ENCODE measurements at regions not wholly inside any gene's neighbourhood (a gene's known extent, or its start where the extent isn't known, plus 50 kb on each side); places are given as distances from the start of the nearest gene placed in this dataset.

GRCh38 chr3:107294117-107294516, 83.1 kb upstream of the CCDC54 start:
- Histone ChIP-seq H3K9me3 (peaks cover 0 to 8% (median 2%) of the 10 kb centered on the region in 4 donors), H3K4me1 (no peaks in the 10 kb centered on the region), H3K27ac (no peak overlapping the region), H3K4me3 (no peak overlapping the region), H3K36me3 (no peaks in the 10 kb centered on the region), H3K27me3 (no peaks in the 10 kb centered on the region)
- TF ChIP-seq EP300 (IDR thresholded peaks at IDR 0.05) (no peak), POLR2AphosphoS5 (IDR thresholded peaks at IDR 0.05) (no peak)
- TF ChIP-seq, protein P1, sequence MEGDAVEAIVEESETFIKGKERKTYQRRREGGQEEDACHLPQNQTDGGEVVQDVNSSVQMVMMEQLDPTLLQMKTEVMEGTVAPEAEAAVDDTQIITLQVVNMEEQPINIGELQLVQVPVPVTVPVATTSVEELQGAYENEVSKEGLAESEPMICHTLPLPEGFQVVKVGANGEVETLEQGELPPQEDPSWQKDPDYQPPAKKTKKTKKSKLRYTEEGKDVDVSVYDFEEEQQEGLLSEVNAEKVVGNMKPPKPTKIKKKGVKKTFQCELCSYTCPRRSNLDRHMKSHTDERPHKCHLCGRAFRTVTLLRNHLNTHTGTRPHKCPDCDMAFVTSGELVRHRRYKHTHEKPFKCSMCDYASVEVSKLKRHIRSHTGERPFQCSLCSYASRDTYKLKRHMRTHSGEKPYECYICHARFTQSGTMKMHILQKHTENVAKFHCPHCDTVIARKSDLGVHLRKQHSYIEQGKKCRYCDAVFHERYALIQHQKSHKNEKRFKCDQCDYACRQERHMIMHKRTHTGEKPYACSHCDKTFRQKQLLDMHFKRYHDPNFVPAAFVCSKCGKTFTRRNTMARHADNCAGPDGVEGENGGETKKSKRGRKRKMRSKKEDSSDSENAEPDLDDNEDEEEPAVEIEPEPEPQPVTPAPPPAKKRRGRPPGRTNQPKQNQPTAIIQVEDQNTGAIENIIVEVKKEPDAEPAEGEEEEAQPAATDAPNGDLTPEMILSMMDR (IDR thresholded peaks at IDR 0.05) = no peak
- no peak for ATAC-seq (ENCODE audit: low FRiP score in 2 of 2)
- 72 to 74% methylated on average over 1 of the region's 1 CpG for WGBS, 2 donors
- no peak for DNase-seq

GRCh38 chr3:107297597-107297996, 79.6 kb upstream of the CCDC54 start:
- Histone ChIP-seq H3K4me3 (no peak overlapping the region), H3K27me3 (no peaks in the 10 kb centered on the region), H3K4me1 (no peaks in the 10 kb centered on the region), H3K9me3 (peaks cover 0 to 8% (median 2%) of the 10 kb centered on the region in 4 donors), H3K27ac (no peak overlapping the region), H3K36me3 (no peaks in the 10 kb centered on the region)
- ATAC-seq (ENCODE audit: low FRiP score in 2 of 2) (no peak), DNase-seq (no peak)
- TF ChIP-seq POLR2A (IDR thresholded peaks at IDR 0.05) (no peak), EP300 (IDR thresholded peaks at IDR 0.05) (no peak), POLR2AphosphoS5 (IDR thresholded peaks at IDR 0.05) (no peak)
- TF ChIP-seq, protein P1 (IDR thresholded peaks at IDR 0.05) = no peak
- WGBS, 2 donors = 92 to 94% methylated on average over 3 of the region's 3 CpGs

- Histone ChIP-seq H3K27me3 (no peaks in the 10 kb centered on the region), H3K27ac (no peak overlapping the region), H3K9me3 (no peaks in the 10 kb centered on the region), H3K4me3 (no peak overlapping the region), H3K36me3 (no peaks in the 10 kb centered on the region), H3K4me1 (no peaks in the 10 kb centered on the region)
- DNase-seq = no peak
- ATAC-seq (ENCODE audit: low FRiP score in 2 of 2) = no peak
- 82 to 91% methylated on average over 2 of the region's 2 CpGs for WGBS, 2 donors
- TF ChIP-seq, protein P1 (IDR thresholded peaks at IDR 0.05) = no peak
- TF ChIP-seq EP300 (IDR thresholded peaks at IDR 0.05) = no peak
- no peak for TF ChIP-seq POLR2AphosphoS5 (IDR thresholded peaks at IDR 0.05)
- TF ChIP-seq POLR2A (IDR thresholded peaks at IDR 0.05) = no peak
These were observed 70.0 kb upstream of the CCDC54 start for GRCh38 chr3:107307205-107307604.

DNA sequence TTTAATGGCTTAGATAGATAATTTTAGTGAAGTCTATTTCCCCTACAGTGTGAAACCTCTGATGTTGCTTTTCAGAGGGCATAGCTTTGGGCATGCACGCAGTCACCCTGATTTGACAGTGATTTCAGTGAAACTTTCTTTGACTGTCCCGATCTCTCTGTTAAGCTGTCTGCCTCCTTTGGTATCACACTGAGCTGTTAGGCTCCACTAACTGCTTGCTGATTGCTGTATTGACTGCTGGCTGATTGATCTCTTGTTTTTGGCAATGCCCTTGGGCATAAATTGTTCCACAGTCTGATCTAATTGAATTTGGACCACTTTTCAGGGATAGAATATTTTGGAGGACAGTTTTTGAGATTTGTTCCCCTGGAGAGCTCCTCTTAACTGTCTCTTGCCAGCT, 68.5 kb upstream of the CCDC54 start:
- 54 to 62% methylated on average over 2 of the region's 2 CpGs for WGBS, 2 donors
- H3K27me3 ChIP-seq = no peaks in the 10 kb centered on the region
- no peak overlapping the region for H3K27ac ChIP-seq
- ATAC-seq (ENCODE audit: low FRiP score in 2 of 2) = no peak
- no peak overlapping the region for H3K4me3 ChIP-seq
- no peak for TF ChIP-seq POLR2AphosphoS5 (IDR thresholded peaks at IDR 0.05)
- TF ChIP-seq, protein P1 (IDR thresholded peaks at IDR 0.05) = no peak
- H3K4me1 ChIP-seq = no peaks in the 10 kb centered on the region
- H3K9me3 ChIP-seq = no peaks in the 10 kb centered on the region
- no peak for DNase-seq
- H3K36me3 ChIP-seq = no peaks in the 10 kb centered on the region

DNA sequence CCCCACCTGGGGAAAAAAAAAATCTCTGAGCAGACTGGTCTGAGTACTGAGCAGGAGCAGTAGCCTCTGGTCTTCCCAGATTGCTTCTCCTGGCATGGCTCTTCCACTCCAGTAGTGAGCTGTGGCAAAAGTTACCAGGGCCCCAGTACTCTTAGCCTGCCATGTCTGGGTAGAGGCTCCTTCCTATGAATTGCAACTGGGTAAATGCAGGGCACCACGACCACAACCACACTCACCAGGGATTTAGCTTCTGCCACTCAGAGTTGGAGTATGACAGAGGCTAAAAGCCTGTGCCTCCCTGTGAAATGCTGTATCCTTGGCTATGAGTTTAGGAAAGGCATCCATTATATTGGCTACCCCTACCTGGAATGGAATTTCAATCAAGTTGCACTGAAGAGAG, 67.9 kb upstream of the CCDC54 start:
- TF ChIP-seq, protein P1 (IDR thresholded peaks at IDR 0.05) = no peak
- TF ChIP-seq EP300 (IDR thresholded peaks at IDR 0.05) (no peak), POLR2A (IDR thresholded peaks at IDR 0.05) (no peak), POLR2AphosphoS5 (IDR thresholded peaks at IDR 0.05) (no peak)
- H3K4me1 ChIP-seq = no peaks in the 10 kb centered on the region
- H3K27me3 ChIP-seq = no peaks in the 10 kb centered on the region
- no peak for ATAC-seq (ENCODE audit: low FRiP score in 2 of 2)
- H3K27ac ChIP-seq = no peak overlapping the region
- no peaks in the 10 kb centered on the region for H3K36me3 ChIP-seq
- H3K4me3 ChIP-seq = no peak overlapping the region
- 77 to 86% methylated on average over 1 of the region's 1 CpG for WGBS, 2 donors
- no peaks in the 10 kb centered on the region for H3K9me3 ChIP-seq
- no peak for DNase-seq

All from upper lobe of left lung (tissue), 6 donors.